NCI-H2029 (cell line): ENCODE measurements at regions not wholly inside any gene's neighbourhood (a gene's known extent, or its start where the extent isn't known, plus 50 kb on each side); places are given as distances from the start of the nearest gene placed in this dataset.

Experiments
- DNase-seq: peaks from one replicate; lab custom pipeline; 2025; lab: John Stamatoyannopoulos, UW

GRCh38 chr4:180721356-180721755, 1521.8 kb upstream of the TENM3 start:
- no peak for DNase-seq

GRCh38 chr4:180726611-180727010, 1516.6 kb upstream of the TENM3 start:
- DNase-seq: no peak

- DNase-seq: no peak
Observed at GRCh38 chr4:180727478-180727877, 1515.7 kb upstream of the TENM3 start.

GRCh38 chr4:180734753-180735432, 1508.3 kb upstream of the TENM3 start:
- no peak for DNase-seq

GRCh38 chr4:180741703-180742102, 1501.5 kb upstream of the TENM3 start:
- DNase-seq: no peak

GRCh38 chr4:180745019-180745418, 1498.2 kb upstream of the TENM3 start:
- no peak for DNase-seq

GRCh38 chr4:180751009-180751408, 1492.2 kb upstream of the TENM3 start:
- no peak for DNase-seq

GRCh38 chr4:180757927-180758326, 1485.3 kb upstream of the TENM3 start:
- no peak for DNase-seq

GRCh38 chr4:180766045-180766444, 1477.2 kb upstream of the TENM3 start:
- DNase-seq: no peak

- DNase-seq: peak; percentile 13
Observed at GRCh38 chr4:180766944-180767729, 1476.1 kb upstream of the TENM3 start.

- DNase-seq: no peak
Observed at GRCh38 chr4:180768610-180769009, 1474.6 kb upstream of the TENM3 start.

GRCh38 chr4:180769791-180770190, 1473.4 kb upstream of the TENM3 start:
- no peak for DNase-seq

- DNase-seq: no peak
Observed at GRCh38 chr4:180770265-180770664, 1472.9 kb upstream of the TENM3 start.

GRCh38 chr4:180784940-180785339, 1458.3 kb upstream of the TENM3 start:
- no peak for DNase-seq

- no peak for DNase-seq
Observed at GRCh38 chr4:180788729-180789128, 1454.5 kb upstream of the TENM3 start.

- no peak for DNase-seq
Observed at GRCh38 chr4:180789929-180790328, 1453.3 kb upstream of the TENM3 start.

GRCh38 chr4:180790471-180790870, 1452.7 kb upstream of the TENM3 start:
- no peak for DNase-seq

GRCh38 chr4:180792541-180792940, 1450.7 kb upstream of the TENM3 start:
- no peak for DNase-seq

- DNase-seq: no peak
Observed at GRCh38 chr4:180794333-180794732, 1448.9 kb upstream of the TENM3 start.

GRCh38 chr4:180798036-180798577, 1445.1 kb upstream of the TENM3 start:
- no peak for DNase-seq

- no peak for DNase-seq
Observed at GRCh38 chr4:180799798-180800197, 1443.4 kb upstream of the TENM3 start.

- no peak for DNase-seq
Observed at GRCh38 chr4:180805101-180805500, 1438.1 kb upstream of the TENM3 start.

GRCh38 chr4:180808862-180809261, 1434.3 kb upstream of the TENM3 start:
- DNase-seq: no peak
